ENCODE measurements at regions not wholly inside any gene's neighbourhood (a gene's known extent, or its start where the extent isn't known, plus 50 kb on each side); places are given as distances from the start of the nearest gene placed in this dataset.

- no peaks in the 10 kb centered on the region for H3K36me3 ChIP-seq
- DNase-seq (ENCODE audit: low spot score in 2 of 2): no peak
- no peaks in the 10 kb centered on the region for H3K27me3 ChIP-seq
- H3K4me1 ChIP-seq: no peaks in the 10 kb centered on the region
- no peaks in the 10 kb centered on the region for H3K9me3 ChIP-seq
- H3K4me3 ChIP-seq: no peak overlapping the region
- H3K27ac ChIP-seq: no peak overlapping the region
- intact Hi-C loops (cut with DNase I): no loop called here
- TF ChIP-seq CTCF (IDR thresholded peaks at IDR 0.05): no peak
These were observed 380.6 kb downstream of the FBXO15 start for GRCh38 chr18:73766910-73767515.

- Histone ChIP-seq H3K9me3 (no peaks in the 10 kb centered on the region), H3K4me1 (no peaks in the 10 kb centered on the region), H3K36me3 (no peaks in the 10 kb centered on the region), H3K27me3 (no peaks in the 10 kb centered on the region), H3K4me3 (no peak overlapping the region), H3K27ac (no peak overlapping the region)
- DNase-seq (ENCODE audit: low spot score in 2 of 2): no peak
- intact Hi-C loops (cut with DNase I): no loop called here
- no peak for TF ChIP-seq CTCF (IDR thresholded peaks at IDR 0.05)
These were observed 389.2 kb downstream of the FBXO15 start for GRCh38 chr18:73758446-73758845.

- Histone ChIP-seq H3K4me3 (no peak overlapping the region), H3K9me3 (no peaks in the 10 kb centered on the region)
- DNase-seq (ENCODE audit: low spot score in 2 of 2): no peak
These were observed 391.2 kb downstream of the FBXO15 start for GRCh38 chr18:73756256-73757091.

GRCh38 chr18:73752965-73753364 lies 394.7 kb downstream of the FBXO15 start:
- no peaks in the 10 kb centered on the region for H3K27me3 ChIP-seq
- H3K9me3 ChIP-seq: no peaks in the 10 kb centered on the region
- H3K27ac ChIP-seq: no peak overlapping the region
- H3K4me3 ChIP-seq: no peak overlapping the region
- intact Hi-C loops (cut with DNase I): no loop called here
- H3K4me1 ChIP-seq: no peaks in the 10 kb centered on the region
- no peak for TF ChIP-seq CTCF (IDR thresholded peaks at IDR 0.05)
- H3K36me3 ChIP-seq: no peaks in the 10 kb centered on the region
- DNase-seq (ENCODE audit: low spot score in 2 of 2): no peak

More at GRCh38 chr18:73756256-73757091, 391.2 kb downstream of the FBXO15 start:
- no peak overlapping the region for H3K27ac ChIP-seq
- intact Hi-C loops (cut with DNase I): no loop called here
- no peaks in the 10 kb centered on the region for H3K4me1 ChIP-seq
- no peaks in the 10 kb centered on the region for H3K27me3 ChIP-seq
- no peaks in the 10 kb centered on the region for H3K36me3 ChIP-seq
- no peak for TF ChIP-seq CTCF (IDR thresholded peaks at IDR 0.05)

- Histone ChIP-seq H3K9me3 (no peaks in the 10 kb centered on the region), H3K4me1 (no peaks in the 10 kb centered on the region), H3K27me3 (no peaks in the 10 kb centered on the region), H3K27ac (no peak overlapping the region), H3K4me3 (no peak overlapping the region), H3K36me3 (no peaks in the 10 kb centered on the region)
- no peak for TF ChIP-seq CTCF (IDR thresholded peaks at IDR 0.05)
- intact Hi-C loops (cut with DNase I): no loop called here
- no peak for DNase-seq (ENCODE audit: low spot score in 2 of 2)
These were observed 395.1 kb downstream of the FBXO15 start for GRCh38 chr18:73752546-73752945.

All from ascending aorta (tissue), 2 donors.